HG03159 (cell line): ENCODE measurements at regions not wholly inside any gene's neighbourhood (a gene's known extent, or its start where the extent isn't known, plus 50 kb on each side); places are given as distances from the start of the nearest gene placed in this dataset.

Source experiments
- ATAC-seq: cut with Tn5 transposase; IDR thresholded peaks from one replicate; pipeline ENCODE4 v1.9.1; 2021; ENCODE audit warnings: mild to moderate bottlenecking, moderate library complexity; ENCODE audit not compliant: unreplicated experiment

- no peak for ATAC-seq
Observed at GRCh38 chr6:170483413-170483812, 69.7 kb downstream of the PSMB1 start.

GRCh38 chr6:170480050-170480692 is 72.9 kb downstream of the PSMB1 start:
- ATAC-seq = no peak

GRCh38 chr6:170476360-170476759 is 76.7 kb downstream of the PSMB1 start:
- ATAC-seq = no peak

- ATAC-seq = no peak
Observed at GRCh38 chr6:170475118-170475517, 78.0 kb downstream of the PSMB1 start.

- ATAC-seq = no peak
Observed at GRCh38 chr6:170473801-170474200, 79.3 kb downstream of the PSMB1 start.

GRCh38 chr6:170473301-170473717 is 79.8 kb downstream of the PSMB1 start:
- ATAC-seq = no peak

- no peak for ATAC-seq
Observed at GRCh38 chr6:170471491-170471890, 81.6 kb downstream of the PSMB1 start.

GRCh38 chr6:170470734-170471133 is 82.4 kb downstream of the PSMB1 start:
- no peak for ATAC-seq

GRCh38 chr6:170464524-170464979 is 88.6 kb downstream of the PSMB1 start:
- no peak for ATAC-seq

- no peak for ATAC-seq
Observed at GRCh38 chr6:170464080-170464479, 89.0 kb downstream of the PSMB1 start.

- ATAC-seq = no peak
Observed at GRCh38 chr6:170463101-170463721, 89.9 kb downstream of the PSMB1 start.

- ATAC-seq = no peak
Observed at GRCh38 chr6:170462366-170463020, 90.6 kb downstream of the PSMB1 start.

- ATAC-seq = no peak
Observed at GRCh38 chr6:170461556-170462365, 91.3 kb downstream of the PSMB1 start.

GRCh38 chr6:170461111-170461510 is 92.0 kb downstream of the PSMB1 start:
- no peak for ATAC-seq

GRCh38 chr6:170460641-170461040 is 92.5 kb downstream of the PSMB1 start:
- ATAC-seq = no peak

- ATAC-seq = peak; percentile 74
Observed at GRCh38 chr6:170459451-170459850, 93.7 kb downstream of the PSMB1 start.

- no peak for ATAC-seq
Observed at GRCh38 chr6:170456886-170457698, 96.0 kb downstream of the PSMB1 start.
